Right ventricle myocardium superior (tissue), 1 donor: ENCODE measurements at regions not wholly inside any gene's neighbourhood (a gene's known extent, or its start where the extent isn't known, plus 50 kb on each side); places are given as distances from the start of the nearest gene placed in this dataset.
"Not testable (repeated sequence)": the region's sequence is repeated elsewhere in the genome, so short reads cannot be mapped to it uniquely, and the experiment has no call there.

Source experiments
- ATAC-seq: fragments of 200-7000 bp; cut with Tn5 transposase; one replicate; pipeline ENCODE4 v1.9.1; 2020; ENCODE audit warnings: mild to moderate bottlenecking; ENCODE audit not compliant: poor library complexity
- DNase-seq: peaks from one replicate; pipeline ENCODE4 v3.0.0-alpha.2; 2020
- intact Hi-C: fragments of 100-400 bp; cut with DNase I; formaldehyde crosslinking; loops from one replicate; pipeline ENCODE4 v1.11.2; 2022
- donor health status: DM: no; HTN: yes; CAD: no; lungs with severe emphysema.

DNA sequence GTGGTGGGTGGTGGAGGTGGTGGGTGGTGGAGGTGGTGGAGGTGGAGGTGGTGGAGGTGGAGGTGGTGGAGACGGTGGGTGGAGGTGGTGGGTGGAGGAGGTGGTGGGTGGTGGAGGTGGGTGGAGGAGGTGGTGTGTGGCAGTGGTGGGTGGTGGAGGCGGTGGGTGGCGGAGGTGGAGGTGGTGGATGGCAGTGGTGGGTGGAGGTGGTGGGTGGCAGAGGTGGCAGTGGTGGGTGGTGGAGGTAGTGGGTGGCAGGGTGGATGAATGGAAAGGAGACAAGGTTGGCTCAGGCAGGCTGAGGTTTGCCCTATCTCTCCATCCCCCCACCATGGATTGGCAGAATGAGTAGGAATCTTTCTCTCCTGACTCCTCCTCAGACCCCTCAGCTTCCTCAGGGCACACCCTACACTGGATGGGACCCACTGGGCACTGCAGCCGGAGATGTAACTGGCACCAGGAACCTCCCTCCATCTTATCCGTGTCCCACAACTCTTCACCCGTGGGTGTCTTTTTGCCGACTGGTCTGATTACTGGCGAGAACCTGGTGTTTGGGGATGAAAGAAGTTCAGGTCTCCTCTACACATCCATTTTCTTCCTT lies 166.3 kb downstream of the C9orf50 start:
- DNase-seq (no peak), ATAC-seq (no peak)
- intact Hi-C loops = no loop called here

DNA sequence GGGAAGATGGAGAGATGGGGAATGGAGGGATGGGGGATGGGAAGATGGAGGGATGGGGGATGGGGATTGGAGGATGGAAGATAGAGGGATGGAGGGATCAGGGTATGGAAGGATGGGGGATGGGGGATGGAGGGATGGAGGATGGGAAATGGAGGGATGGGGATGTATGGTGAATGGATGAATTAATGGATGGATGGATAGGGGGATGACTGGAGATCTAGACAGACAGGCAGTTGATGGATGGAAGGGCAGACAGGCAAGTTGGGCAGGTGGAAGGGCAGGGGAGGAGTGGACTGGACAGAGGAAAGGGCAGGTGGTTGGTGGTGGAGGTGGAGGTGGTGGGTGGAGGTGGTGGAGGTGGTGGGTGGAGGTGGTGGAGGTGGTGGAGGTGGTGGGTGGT lies 167.2 kb downstream of the C9orf50 start:
- intact Hi-C loops = no loop called here
- ATAC-seq = no peak
- DNase-seq = no peak

DNA sequence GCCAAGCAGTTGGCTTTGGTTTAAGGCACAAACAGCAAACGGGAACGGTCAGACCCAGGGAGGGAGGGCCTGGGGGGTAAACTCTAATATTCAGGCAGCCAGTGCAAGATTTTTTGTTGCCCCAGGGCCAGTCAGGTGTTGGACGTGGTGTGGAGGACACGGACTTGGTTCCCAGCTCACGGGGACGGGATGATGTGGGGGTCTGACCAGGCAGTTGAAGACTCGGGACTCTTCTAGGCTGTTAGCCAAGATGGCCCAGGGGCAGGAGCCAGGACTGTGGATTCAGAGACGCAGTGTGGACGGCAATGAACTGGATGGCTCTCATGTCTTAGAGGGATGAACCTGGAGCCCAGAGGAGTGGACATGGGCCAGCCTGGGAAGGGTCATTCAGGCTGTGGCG lies 169.2 kb downstream of the C9orf50 start:
- DNase-seq (no peak), ATAC-seq (peak; percentile 18)
- intact Hi-C loops = no loop called here

DNA sequence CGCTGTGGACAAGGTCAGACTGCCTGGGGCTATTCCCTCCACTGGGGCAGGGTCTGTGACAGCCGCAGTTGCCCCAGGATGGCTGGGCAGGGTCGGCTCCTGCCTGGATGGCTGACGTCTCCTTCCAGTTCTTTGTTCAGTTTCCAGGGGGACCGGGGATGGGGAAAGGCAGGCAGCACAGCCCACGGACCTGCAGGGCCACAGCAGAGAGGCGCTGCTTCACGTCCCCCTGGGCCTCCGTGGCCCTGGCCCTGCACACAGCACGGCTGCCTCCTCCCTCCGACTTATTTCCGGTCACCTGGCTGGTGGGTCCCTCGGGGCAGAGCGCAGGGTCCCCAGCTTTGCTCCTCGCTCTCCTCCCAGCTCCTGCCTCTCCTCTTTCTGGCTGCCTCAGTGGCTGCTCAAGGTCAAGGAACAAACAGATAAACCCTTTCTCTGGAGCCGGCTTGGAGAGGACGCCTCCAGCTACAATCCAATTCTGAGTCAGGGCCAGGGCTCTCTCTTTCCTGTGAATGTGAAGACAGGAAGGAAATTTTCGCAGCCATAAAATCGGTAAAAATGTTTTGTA lies 169.7 kb downstream of the C9orf50 start:
- intact Hi-C loops = no loop called here
- ATAC-seq = peak; percentile 59
- DNase-seq = peak; percentile 57

DNA sequence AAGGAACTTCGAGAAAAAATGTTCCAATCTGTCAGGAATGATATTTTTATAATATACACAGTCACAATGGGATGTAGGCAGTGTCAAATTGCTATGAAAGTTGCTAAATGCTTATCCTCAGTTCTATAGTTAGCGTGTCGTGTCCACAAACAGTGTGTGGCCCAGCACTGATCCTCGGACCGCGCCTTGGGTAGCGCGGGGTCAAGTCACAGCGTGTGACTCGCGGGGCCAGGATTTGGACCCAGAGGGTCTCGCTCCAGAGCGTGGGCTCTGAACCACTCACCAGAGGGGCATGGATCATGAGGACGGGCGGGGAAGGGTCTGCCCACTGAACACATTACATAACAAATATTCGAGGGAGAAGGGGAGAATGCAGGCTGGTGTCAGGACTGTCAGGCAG lies 171.8 kb downstream of the C9orf50 start:
- intact Hi-C loops = no loop called here
- ATAC-seq (no peak), DNase-seq (no peak)

DNA sequence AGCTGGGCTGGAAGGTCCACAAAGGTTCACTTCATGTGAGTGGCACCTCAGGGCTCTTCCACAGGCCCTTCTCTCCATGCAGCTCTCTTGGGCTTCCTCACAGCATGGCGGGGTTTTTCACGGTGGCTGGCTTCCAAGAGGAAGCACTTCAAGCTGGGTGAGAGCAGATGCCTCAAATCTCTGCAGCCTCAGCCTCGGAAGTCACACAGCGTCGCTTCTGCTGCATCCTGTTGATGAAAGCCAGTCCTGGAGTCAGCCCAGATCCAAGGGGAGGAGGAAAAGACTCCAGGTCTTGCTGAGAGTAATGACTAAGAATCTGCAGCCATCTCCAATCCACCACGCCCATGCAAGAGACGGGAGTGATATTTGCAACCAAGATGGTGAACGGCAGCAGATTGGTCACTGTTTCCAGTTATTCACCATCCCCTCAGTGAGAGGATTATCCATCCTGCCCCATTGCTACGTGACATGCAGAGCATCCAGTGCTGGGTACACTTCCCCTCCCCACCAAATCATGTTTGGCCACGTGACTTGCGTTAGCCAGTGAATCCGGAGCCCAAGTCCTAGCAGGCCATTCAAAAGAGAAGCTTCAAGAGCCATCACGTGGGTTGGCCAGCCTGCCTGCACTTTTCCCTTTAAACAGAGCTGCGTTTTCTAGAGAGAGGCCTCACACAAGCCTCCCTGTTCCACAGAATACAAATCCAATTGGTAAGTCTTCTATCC lies 173.9 kb downstream of the C9orf50 start:
- intact Hi-C loops = no loop called here
- no peak for DNase-seq
- peak; percentile 55 for ATAC-seq

DNA sequence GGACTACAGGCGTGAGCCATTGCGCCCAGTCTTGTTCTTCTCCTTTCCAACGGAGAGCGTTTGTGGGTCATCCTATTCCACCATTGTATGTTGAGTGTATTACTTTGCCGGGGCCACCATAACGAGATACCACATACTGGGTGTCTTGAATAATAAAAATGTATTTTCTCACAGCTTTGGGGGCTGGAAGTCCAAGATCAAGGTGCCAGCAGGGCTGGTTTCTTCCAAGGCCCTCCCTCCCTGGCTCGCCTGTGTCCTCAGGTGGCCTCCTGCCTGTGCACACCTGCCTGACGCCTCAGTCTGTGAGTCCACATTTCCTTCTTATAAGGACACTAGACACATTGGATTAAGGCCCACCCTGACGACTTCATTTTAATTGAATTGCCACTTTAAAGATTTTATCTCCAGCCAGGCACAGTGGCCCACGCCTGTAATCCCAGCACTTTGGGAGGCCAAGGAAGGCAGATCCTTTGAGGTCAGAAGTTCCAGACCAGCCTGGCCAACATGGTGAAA lies 175.1 kb downstream of the C9orf50 start:
- intact Hi-C loops = no loop called here

DNA sequence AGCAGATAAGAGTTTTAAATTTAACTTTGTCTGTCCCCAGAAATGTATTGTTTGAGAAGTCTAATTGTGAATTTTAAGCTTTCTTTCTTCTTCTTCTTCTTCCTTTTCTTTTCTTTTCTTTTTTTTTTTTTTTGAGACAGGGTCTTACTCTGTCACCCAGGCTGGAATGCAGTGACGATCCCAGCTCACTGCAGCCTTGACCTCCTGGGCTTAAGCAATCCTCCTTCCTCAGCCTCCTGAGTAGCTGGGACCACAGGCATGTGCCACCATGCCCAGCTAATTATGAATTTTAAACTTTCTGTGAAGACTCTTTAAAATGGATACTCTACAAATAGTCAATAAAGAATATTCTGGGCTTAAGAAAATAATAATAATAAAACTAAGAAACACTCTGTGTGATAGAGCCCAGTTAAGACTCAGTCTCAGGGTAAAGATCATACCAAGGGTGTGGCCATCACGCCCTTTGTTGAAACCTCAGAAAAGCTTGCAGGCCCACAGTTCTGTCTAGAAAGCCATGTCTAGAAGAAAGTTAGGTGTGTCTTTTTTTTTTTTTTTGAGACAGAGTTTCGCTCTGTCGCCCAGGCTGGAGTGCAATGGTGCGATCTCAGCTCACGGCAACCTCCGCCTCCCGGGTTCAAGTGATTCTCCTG lies 177.3 kb downstream of the C9orf50 start:
- ATAC-seq, DNase-seq, intact Hi-C loops: not testable (repeated sequence)

More for the DNA sequence above, 175.1 kb downstream of the C9orf50 start:
- DNase-seq (no peak), ATAC-seq (no peak)

DNA sequence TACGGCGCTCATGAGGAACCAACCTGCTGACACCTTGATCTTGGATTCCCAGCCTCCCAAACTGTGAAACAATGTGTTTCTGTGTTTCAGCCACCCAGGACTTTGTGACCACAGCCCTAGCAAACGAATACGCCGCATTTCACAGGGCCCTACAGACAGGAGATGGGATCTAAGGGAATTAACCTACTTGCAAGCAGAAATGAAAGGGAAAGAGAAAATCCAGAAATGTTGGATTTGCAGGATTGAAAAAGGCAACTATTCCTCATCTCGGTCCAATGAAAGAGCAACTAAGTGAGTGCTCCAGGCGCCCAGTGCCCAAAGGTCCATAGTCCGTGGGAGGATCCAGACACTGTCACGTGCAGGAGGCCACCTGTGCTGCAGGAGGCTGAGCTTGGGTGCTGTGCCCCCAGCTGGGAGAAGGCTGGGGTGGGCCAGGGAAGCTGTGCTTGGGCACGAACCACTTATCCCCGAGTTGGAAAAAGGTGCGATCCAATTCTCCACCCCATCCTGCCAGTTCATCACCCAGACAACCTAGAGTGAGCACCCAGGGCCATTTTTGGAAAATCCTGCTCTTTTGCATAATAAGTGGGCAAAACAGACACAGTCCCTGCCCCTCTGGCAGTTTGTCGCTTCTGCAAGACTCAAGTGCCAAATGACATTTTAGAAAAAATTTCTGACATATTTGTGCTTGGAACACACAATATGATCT lies 177.9 kb downstream of the C9orf50 start:
- DNase-seq = no peak
- ATAC-seq = no peak
- intact Hi-C loops = no loop called here

DNA sequence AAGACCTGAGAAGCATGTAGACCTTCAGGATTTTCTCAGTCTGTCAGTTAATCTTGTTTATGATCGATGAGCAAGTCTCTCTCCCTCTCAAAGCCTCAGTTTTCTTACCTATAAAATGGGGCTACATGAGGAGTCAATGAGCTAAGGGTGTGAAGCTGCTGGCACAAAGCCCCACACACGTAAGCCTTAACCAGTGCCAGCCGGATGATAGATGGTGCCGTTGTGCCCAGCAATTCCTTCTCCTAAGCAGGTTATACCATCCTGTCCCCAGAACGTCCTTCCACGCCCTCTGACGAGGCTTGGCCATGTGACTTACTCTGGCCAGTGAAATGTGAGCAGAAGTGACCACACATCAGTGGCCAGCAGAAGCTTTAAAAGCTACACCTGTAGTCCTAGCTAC lies 179.0 kb downstream of the C9orf50 start:
- DNase-seq (no peak), ATAC-seq (no peak)
- intact Hi-C loops = no loop called here

DNA sequence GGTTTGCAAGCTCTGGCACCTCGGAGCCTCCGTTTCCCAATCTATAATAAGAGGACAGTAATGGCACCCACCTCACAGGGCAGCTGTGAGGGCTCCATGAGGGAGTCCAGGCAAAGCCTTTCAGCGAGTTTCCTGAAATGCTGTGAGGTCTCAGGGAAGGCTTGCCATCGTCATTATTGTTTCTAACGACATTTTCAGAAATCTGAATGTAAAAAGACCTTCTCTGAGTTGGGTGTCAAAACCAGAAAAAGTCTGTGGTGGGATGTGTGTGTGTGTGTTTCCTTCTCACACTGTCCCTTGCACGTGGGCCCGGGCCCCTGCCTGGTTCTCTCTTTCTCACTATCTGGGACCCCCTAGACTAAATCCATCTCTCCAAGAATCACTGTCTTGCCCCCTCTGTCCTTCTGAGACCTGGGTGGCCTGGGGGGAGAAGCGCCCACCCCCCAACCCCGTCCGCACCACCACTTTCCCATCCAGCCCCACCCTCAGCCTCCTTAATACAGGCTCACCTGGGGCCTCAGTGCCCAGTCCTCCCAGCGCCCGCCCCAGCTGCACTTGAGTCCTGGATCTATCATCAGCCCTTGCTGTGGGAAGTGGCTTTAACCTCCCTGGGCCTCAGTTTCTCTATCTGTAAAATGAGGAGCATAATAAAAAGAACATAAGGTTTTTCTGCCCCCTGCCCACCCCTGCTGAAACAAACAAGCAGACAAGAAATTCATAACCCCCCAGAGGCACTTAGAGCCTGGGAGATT lies 180.3 kb downstream of the C9orf50 start:
- intact Hi-C loops = no loop called here
- no peak for DNase-seq

DNA sequence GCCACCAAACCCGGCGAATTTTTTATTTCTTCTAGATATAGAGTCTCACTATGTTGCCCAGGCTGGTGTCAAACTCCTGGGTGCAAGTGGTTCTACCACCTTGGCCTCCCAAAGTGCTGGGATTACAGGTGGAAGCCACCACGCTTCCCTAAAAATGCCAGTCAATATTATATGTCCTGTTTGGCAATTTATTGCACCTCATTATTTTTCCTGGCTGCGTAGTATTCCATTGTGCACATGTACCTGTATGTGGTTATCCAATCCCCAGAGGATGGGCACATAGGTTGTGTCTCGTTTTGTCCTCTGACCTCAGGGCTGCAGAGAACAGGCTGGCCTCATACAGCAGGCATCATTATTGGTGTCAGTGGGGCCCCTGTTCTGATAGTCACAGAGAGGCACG lies 181.7 kb downstream of the C9orf50 start:
- intact Hi-C loops = no loop called here
- DNase-seq (no peak), ATAC-seq (no peak)

More for the DNA sequence above, 180.3 kb downstream of the C9orf50 start:
- no peak for ATAC-seq

DNA sequence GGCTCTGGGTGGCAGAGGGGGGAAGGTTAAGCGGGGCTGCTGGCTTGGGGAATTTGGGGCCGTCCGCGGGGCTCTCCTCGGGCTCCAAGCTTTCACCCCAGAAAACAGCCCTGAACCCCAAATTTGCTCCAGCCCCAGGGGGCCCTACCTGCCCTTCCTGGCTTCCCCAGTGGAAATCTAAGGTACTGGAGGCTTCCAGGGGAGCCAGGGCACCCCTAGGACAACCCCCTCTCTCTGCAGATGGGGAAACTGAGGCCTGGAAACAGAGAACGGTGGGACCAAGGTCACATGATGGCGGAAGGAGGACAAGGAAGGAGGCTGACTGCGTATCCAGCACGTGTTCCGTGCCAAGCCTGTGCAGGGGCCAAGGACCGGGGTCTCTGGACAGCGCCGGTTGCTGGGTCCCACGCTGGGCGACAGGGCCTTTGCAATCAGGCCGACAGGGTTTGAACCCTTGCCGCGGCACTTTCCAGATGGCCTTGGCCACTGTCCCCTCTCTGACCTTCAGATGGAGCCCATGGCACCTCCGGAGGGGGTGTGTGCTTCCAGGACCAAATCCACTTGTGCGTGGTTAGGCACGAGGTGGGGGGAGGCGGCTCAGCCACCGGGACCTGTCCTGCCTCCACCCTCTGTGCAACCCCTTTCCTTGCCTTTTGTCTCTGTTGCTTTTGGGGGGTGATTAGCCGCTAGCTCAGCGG lies 183.1 kb downstream of the C9orf50 start:
- intact Hi-C loops = no loop called here
- peak; percentile 50 for ATAC-seq
- peak; percentile 56 for DNase-seq

DNA sequence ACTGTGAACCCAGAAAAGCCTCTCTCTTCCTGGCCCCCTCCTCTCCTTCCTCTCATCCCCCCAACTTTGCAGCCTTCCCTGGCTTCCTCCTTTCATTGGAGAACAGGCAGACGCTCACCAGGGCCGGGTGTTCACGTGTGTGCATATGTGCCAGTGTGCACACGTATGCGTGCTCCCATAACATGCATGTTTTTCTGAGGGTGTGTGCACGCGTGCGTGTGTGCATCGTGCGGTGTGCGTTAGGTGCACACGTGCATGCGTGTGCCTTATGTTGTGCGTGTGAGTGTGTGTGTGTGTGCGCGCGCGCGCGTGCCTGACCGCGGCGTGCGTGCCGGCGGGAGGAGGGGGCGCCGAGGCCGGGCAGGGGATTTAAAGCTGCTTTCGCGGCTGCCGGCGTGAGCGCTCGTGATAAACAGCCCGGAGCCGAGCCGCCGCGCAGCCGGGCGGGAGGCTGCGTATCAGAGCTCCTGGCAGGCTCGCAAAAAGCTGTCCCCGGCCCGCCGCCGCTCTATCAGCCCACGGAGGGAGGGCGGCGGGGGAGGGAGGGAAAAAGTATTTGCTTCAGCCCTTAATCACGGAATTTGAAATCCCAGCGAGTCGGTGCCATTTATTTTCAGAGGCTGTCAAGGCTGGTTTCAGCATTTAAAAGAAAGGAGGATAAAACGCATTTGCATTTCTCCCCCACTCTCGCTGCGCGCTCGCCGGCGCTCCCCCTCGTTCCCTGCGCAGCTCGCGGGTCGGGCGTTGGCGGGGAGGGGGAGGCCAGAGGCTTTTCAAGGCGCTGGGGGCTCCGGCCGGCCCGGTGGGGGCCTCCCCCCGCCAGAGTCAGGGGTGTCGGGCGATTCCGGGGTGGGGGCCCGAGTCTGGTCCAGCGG lies 183.9 kb downstream of the C9orf50 start:
- ATAC-seq = peak; percentile 89
- intact Hi-C loops = no loop called here
- peak; percentile 82 for DNase-seq

DNA sequence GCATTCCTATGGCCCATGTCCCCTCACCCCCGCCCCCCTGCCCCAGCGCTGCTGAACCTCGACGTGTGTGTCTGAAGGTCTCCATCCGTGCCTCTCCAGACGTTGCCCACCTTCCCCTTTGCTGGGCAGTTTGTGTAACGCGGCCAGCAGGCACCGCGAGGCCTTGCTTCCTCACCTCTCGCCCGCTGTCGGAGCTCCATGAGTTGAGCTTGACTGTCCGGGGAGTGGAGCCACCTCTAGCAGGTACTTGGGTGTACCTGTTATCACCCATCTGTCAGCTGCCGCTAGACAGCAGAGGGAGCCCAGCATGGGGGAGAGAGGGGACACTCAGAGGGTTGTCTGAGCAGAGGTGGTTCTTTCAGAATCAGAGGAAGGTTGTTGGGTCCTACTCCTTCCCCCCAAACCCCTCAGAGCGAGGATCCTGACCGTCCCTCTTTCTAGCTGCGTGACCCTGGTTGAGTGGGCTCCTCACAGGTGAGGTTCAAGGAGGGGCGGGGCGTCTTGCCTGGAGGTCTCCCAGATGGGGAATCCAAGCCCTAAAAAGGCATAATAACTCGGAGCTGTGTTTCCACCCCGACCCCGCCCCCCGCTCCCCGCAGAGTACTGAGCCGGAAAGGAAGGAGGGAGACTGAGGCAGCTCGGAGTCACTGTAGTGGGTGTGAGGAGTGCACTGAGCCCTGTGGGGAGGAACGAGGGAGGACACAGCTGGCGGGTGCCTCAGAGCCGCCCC lies 184.7 kb downstream of the C9orf50 start:
- DNase-seq (no peak), ATAC-seq (no peak)
- intact Hi-C loops = no loop called here

DNA sequence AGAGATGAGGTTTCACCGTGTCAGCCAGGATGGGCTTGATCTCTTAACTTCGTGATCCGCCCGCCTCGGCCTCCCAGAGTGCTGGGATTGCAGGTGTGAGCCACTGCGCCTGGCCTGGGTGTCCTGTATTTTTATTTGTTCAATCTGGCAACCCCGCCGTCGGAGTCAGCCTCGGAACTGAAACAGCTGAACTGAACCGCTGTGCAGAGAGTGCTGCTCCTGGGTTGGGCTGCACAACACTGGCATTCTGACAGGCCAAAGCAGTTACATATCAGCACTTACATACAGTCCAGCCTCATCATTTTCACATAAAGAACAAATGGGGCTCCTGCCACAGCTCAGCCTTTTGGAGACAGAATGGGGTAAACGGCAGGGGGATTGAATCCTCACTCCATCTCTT lies 185.6 kb downstream of the C9orf50 start:
- DNase-seq (no peak), ATAC-seq (no peak)
- intact Hi-C loops = no loop called here
